GM18508 (cell line): ENCODE measurements at regions not wholly inside any gene's neighbourhood (a gene's known extent, or its start where the extent isn't known, plus 50 kb on each side); places are given as distances from the start of the nearest gene placed in this dataset.

ENCODE experiments used
- ATAC-seq: cut with Tn5 transposase; IDR thresholded peaks from one replicate; pipeline ENCODE4 v1.9.1; 2021; ENCODE audit warnings: moderate number of reproducible peaks; ENCODE audit not compliant: insufficient read depth, unreplicated experiment

- ATAC-seq = no peak
Measured at GRCh38 chr15:52960283-52960682, 170.1 kb upstream of the ONECUT1 start.

- ATAC-seq = no peak
Measured at GRCh38 chr15:52943746-52944145, 153.6 kb upstream of the ONECUT1 start.

- ATAC-seq = no peak
Measured at GRCh38 chr15:52936489-52936888, 146.4 kb upstream of the ONECUT1 start.

GRCh38 chr15:52925130-52925529 is 135.0 kb upstream of the ONECUT1 start:
- no peak for ATAC-seq

- no peak for ATAC-seq
Measured at GRCh38 chr15:52924630-52925029, 134.5 kb upstream of the ONECUT1 start.

GRCh38 chr15:52923626-52924025 is 133.5 kb upstream of the ONECUT1 start:
- ATAC-seq = no peak

- ATAC-seq = no peak
Measured at GRCh38 chr15:52922871-52923270, 132.7 kb upstream of the ONECUT1 start.

GRCh38 chr15:52912172-52912571 is 122.0 kb upstream of the ONECUT1 start:
- ATAC-seq = no peak

- no peak for ATAC-seq
Measured at GRCh38 chr15:52893338-52893737, 103.2 kb upstream of the ONECUT1 start.

GRCh38 chr15:52879904-52880303 is 89.8 kb upstream of the ONECUT1 start:
- ATAC-seq = no peak

GRCh38 chr15:52879145-52879544 is 89.0 kb upstream of the ONECUT1 start:
- no peak for ATAC-seq

- ATAC-seq = no peak
Measured at GRCh38 chr15:52876991-52877663, 87.0 kb upstream of the ONECUT1 start.

GRCh38 chr15:52872036-52872818 is 82.1 kb upstream of the ONECUT1 start:
- no peak for ATAC-seq

GRCh38 chr15:52870015-52870414 is 79.9 kb upstream of the ONECUT1 start:
- ATAC-seq = no peak

GRCh38 chr15:52866698-52867097 is 76.6 kb upstream of the ONECUT1 start:
- ATAC-seq = no peak

GRCh38 chr15:52862677-52863076 is 72.5 kb upstream of the ONECUT1 start:
- no peak for ATAC-seq

GRCh38 chr15:52858782-52859176 is 68.6 kb upstream of the ONECUT1 start:
- no peak for ATAC-seq

- no peak for ATAC-seq
Measured at GRCh38 chr15:52857937-52858781, 68.0 kb upstream of the ONECUT1 start.

- ATAC-seq = no peak
Measured at GRCh38 chr15:52857471-52857870, 67.3 kb upstream of the ONECUT1 start.

GRCh38 chr15:52856286-52856685 is 66.2 kb upstream of the ONECUT1 start:
- ATAC-seq = no peak

- no peak for ATAC-seq
Measured at GRCh38 chr15:52855157-52855556, 65.0 kb upstream of the ONECUT1 start.
